ENCODE measurements at regions not wholly inside any gene's neighbourhood (a gene's known extent, or its start where the extent isn't known, plus 50 kb on each side); places are given as distances from the start of the nearest gene placed in this dataset.

DNA sequence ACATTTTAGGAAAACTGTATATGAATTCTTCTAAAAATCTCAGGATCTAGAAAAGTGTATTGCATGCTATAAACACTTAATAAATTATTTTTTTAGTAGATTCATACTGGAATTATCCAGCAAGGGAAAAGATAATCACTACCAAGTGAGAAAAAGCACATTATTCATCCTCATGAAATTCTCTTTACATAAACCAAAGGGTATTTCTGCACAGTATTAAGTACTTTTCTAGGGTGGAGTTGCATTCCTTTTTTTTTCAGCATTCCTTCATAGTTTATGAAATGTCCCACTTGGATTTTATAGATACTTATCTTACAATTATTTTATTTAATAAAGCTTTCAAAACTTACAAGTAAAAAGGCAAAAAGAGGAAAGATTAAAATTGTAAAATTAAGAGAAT lies 403.3 kb downstream of the HGF start:
- TF ChIP-seq, protein P1, sequence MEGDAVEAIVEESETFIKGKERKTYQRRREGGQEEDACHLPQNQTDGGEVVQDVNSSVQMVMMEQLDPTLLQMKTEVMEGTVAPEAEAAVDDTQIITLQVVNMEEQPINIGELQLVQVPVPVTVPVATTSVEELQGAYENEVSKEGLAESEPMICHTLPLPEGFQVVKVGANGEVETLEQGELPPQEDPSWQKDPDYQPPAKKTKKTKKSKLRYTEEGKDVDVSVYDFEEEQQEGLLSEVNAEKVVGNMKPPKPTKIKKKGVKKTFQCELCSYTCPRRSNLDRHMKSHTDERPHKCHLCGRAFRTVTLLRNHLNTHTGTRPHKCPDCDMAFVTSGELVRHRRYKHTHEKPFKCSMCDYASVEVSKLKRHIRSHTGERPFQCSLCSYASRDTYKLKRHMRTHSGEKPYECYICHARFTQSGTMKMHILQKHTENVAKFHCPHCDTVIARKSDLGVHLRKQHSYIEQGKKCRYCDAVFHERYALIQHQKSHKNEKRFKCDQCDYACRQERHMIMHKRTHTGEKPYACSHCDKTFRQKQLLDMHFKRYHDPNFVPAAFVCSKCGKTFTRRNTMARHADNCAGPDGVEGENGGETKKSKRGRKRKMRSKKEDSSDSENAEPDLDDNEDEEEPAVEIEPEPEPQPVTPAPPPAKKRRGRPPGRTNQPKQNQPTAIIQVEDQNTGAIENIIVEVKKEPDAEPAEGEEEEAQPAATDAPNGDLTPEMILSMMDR (conservative IDR thresholded peaks at IDR 0.05 in 1 of 2, IDR thresholded peaks at IDR 0.05 in 1 of 2; ENCODE audit: extremely low read depth in 1 of 2, insufficient read depth in 1 of 2, low read depth in 1 of 2, low read length in 2 of 2) = no peak
- TF ChIP-seq EZH2 (IDR thresholded peaks at IDR 0.05; ENCODE audit: borderline replicate concordance, low read length) = no peak
